H9 (cell line): ENCODE measurements at regions not wholly inside any gene's neighbourhood (a gene's known extent, or its start where the extent isn't known, plus 50 kb on each side); places are given as distances from the start of the nearest gene placed in this dataset.

Source experiments
- DNase-seq: peaks from one replicate; pipeline ENCODE4 v3.0.0-alpha.2; 2017
- H2AFZ ChIP-seq: one replicate; pipeline ENCODE4 v1.6.1; 2013; ENCODE audit warnings: mild to moderate bottlenecking, low read length, control low read depth, moderate library complexity
- H2AK5ac ChIP-seq: 2 replicates; pipeline ENCODE4 v1.6.1; 2013; ENCODE audit warnings: low read length, control low read depth, mixed read lengths; ENCODE audit not compliant: insufficient read length
- H2BK120ac ChIP-seq: one replicate; pipeline ENCODE4 v1.6.1; 2013; ENCODE audit warnings: low read depth, mild to moderate bottlenecking, low read length, control low read depth, inconsistent platforms; ENCODE audit not compliant: poor library complexity, severe bottlenecking
- H2BK12ac ChIP-seq: 2 replicates; pipeline ENCODE4 v1.6.1; 2013; ENCODE audit warnings: low read length, control low read depth, mixed read lengths, low read depth; ENCODE audit not compliant: insufficient read length
- H2BK15ac ChIP-seq: 2 replicates; pipeline ENCODE4 v1.6.1; 2013; ENCODE audit warnings: low read depth, low read length, control low read depth
- H2BK20ac ChIP-seq: one replicate; pipeline ENCODE4 v1.6.1; 2013; ENCODE audit warnings: low read depth, mild to moderate bottlenecking, low read length, control low read depth, inconsistent platforms; ENCODE audit not compliant: poor library complexity, severe bottlenecking
- H2BK5ac ChIP-seq: 2 replicates; pipeline ENCODE4 v1.6.1; 2013; ENCODE audit warnings: low read length, control low read depth, mixed read lengths; ENCODE audit not compliant: insufficient read length
- H3K14ac ChIP-seq: 2 replicates; pipeline ENCODE4 v1.6.1; 2013; ENCODE audit warnings: low read length, control low read depth; ENCODE audit not compliant: insufficient read depth
- H3K18ac ChIP-seq: 2 replicates; pipeline ENCODE4 v1.6.1; 2013; ENCODE audit warnings: low read depth, mild to moderate bottlenecking, mixed read lengths, low read length, control low read depth; ENCODE audit not compliant: insufficient read length
- H3K23ac ChIP-seq: 2 replicates; pipeline ENCODE4 v1.6.1; 2013; ENCODE audit warnings: low read length, control low read depth, mixed read lengths, low read depth; ENCODE audit not compliant: insufficient read length
- H3K23me2 ChIP-seq: 2 replicates; pipeline ENCODE4 v1.6.1; 2013; ENCODE audit warnings: low read depth, mild to moderate bottlenecking, mixed read lengths, low read length, control low read depth; ENCODE audit not compliant: insufficient read length, poor library complexity, severe bottlenecking
- H3K27ac ChIP-seq: 2 replicates; pipeline ENCODE4 v1.5.1; 2013; ENCODE audit warnings: low read length, control low read depth, mixed read lengths, low read depth; ENCODE audit not compliant: insufficient read length
- H3K27me3 ChIP-seq: 2 replicates; pipeline ENCODE4 v1.6.1; 2013; ENCODE audit warnings: low read length, control low read depth, inconsistent platforms; ENCODE audit not compliant: insufficient read depth
- H3K4ac ChIP-seq: 2 replicates; pipeline ENCODE4 v1.6.1; 2013; ENCODE audit warnings: low read depth, mild to moderate bottlenecking, control low read depth, inconsistent platforms, low read length, moderate library complexity
- H3K4me1 ChIP-seq: 2 replicates; pipeline ENCODE4 v1.6.1; 2013; ENCODE audit warnings: low read length, control low read depth, inconsistent platforms; ENCODE audit not compliant: insufficient read depth
- H3K4me2 ChIP-seq: 2 replicates; pipeline ENCODE4 v1.6.1; 2013; ENCODE audit warnings: low read length, control low read depth, mixed read lengths; ENCODE audit not compliant: insufficient read length, insufficient read depth
- H3K56ac ChIP-seq: 2 replicates; pipeline ENCODE4 v1.6.1; 2013; ENCODE audit warnings: low read depth, mild to moderate bottlenecking, mixed read lengths, low read length, control low read depth; ENCODE audit not compliant: insufficient read length
- H3K79me1 ChIP-seq: 2 replicates; pipeline ENCODE4 v1.6.1; 2013; ENCODE audit warnings: low read depth, mild to moderate bottlenecking, moderate library complexity, low read length, control low read depth, inconsistent platforms; ENCODE audit not compliant: insufficient read depth, poor library complexity, severe bottlenecking
- H3K79me2 ChIP-seq: 2 replicates; pipeline ENCODE4 v1.6.1; 2013; ENCODE audit warnings: low read length, control low read depth, inconsistent platforms; ENCODE audit not compliant: insufficient read depth
- H3K9ac ChIP-seq: 2 replicates; pipeline ENCODE4 v1.6.1; 2013; ENCODE audit warnings: low read length, control low read depth, mixed read lengths; ENCODE audit not compliant: insufficient read length; ENCODE audit errors: extremely low read depth
- H3K9me3 ChIP-seq: one replicate; pipeline ENCODE4 v1.6.1; 2013; ENCODE audit warnings: low read depth, low read length, inconsistent platforms; ENCODE audit not compliant: control insufficient read depth
- H3T11ph ChIP-seq: one replicate; pipeline ENCODE4 v1.6.1; 2013; ENCODE audit warnings: mild to moderate bottlenecking, low read length, control low read depth, inconsistent platforms
- H4K20me1 ChIP-seq: one replicate; pipeline ENCODE4 v1.6.1; 2013; ENCODE audit not compliant: control insufficient read depth, insufficient read length, insufficient read depth
- H4K5ac ChIP-seq: 2 replicates; pipeline ENCODE4 v1.6.1; 2013; ENCODE audit warnings: low read depth, mild to moderate bottlenecking, mixed read lengths, low read length, control low read depth; ENCODE audit not compliant: insufficient read length
- H4K8ac ChIP-seq: replicated peaks from 2 replicates; pipeline ENCODE4 v1.6.1; 2013; ENCODE audit warnings: low read length, control low read depth, mixed read lengths, low read depth; ENCODE audit not compliant: insufficient read length
- H4K91ac ChIP-seq: 2 replicates; pipeline ENCODE4 v1.6.1; 2013; ENCODE audit warnings: low read depth, mild to moderate bottlenecking, moderate library complexity, mixed read lengths, low read length, control low read depth; ENCODE audit not compliant: insufficient read length
- H3K27ac Mint-ChIP-seq, 3 experiments: 2 replicates in 2 of 3; 3 replicates in 1 of 3; pipeline ENCODE4 v1.8.0; 2020 to 2021; ENCODE audit warnings: mixed read lengths in 3 of 3, mild to moderate bottlenecking in 1 of 3, moderate library complexity in 1 of 3
- H3K27me3 Mint-ChIP-seq: 2 replicates; pipeline ENCODE4 v1.8.0; 2021; ENCODE audit warnings: low read depth, mild to moderate bottlenecking, moderate library complexity, mixed read lengths
- H3K36me3 Mint-ChIP-seq, 3 experiments: 2 replicates in 2 of 3; 3 replicates in 1 of 3; pipeline ENCODE4 v1.8.0; 2020 to 2021; ENCODE audit warnings: low read depth in 3 of 3, mixed read lengths in 3 of 3; ENCODE audit not compliant: insufficient read depth in 1 of 3
- H3K4me1 Mint-ChIP-seq, 2 experiments: 2 replicates each; pipeline ENCODE4 v1.8.0; 2020; ENCODE audit warnings: mixed read lengths in 2 of 2
- H3K4me3 Mint-ChIP-seq, 2 experiments: 2 replicates in 1 of 2; 3 replicates in 1 of 2; pipeline ENCODE4 v1.8.0; 2020 to 2021; ENCODE audit warnings: mild to moderate bottlenecking in 2 of 2, mixed read lengths in 2 of 2, moderate library complexity in 1 of 2
- H3K9me3 Mint-ChIP-seq, 2 experiments: 2 replicates in 1 of 2; 3 replicates in 1 of 2; pipeline ENCODE4 v1.8.0; 2020; ENCODE audit warnings: mild to moderate bottlenecking in 2 of 2, mixed read lengths in 2 of 2, moderate library complexity in 1 of 2
- WGBS: extraction: QIAGEN DNeasy Blood & Tissue Kit; methylation state at CpG from one replicate; pipeline ENCODE4 v1.1.7; 2013; ENCODE audit warnings: missing lambda C conversion rate, low lambda C conversion rate, mixed read lengths; ENCODE audit not compliant: insufficient read length; ENCODE audit errors: extremely low coverage; 5-methylcytosine and 5-hydroxymethylcytosine counted together
- TF ChIP-seq, protein P1 (sequence below): fragments of 200-600 bp; sonication (generic); conservative IDR thresholded peaks from 3 replicates; pipeline ENCODE4 v1.8.0; 2021; ENCODE audit warnings: antibody characterized with exemption, mild to moderate bottlenecking

DNA sequence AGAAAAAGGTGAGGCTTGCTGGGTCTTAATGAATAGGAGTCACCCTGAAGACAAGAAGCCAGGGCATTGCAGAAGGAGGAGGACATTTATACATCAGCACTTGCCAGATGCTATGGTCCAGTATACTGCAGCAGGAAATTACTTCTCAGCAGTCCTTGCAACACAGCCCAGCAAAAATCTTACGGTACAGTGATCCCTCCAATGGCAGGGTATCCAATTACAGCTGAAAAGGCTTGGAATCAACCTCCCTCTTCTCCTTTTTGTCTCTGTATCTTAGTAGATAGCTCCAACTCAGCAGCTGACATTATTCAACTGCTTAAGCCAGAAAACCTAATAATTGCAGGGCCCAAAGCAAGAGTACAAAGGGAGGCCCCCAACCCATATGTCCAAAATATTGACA, 128.3 kb upstream of the COBL start:
- H3K23ac ChIP-seq: no peak overlapping the region
- peaks cover 27 to 28% of the 10 kb centered on the region in 2 experiments for H3K4me1 Mint-ChIP-seq
- WGBS: no CpG with 5 or more reads among the region's 1 CpG
- H3K79me2 ChIP-seq: no peaks in the 10 kb centered on the region
- H3K27me3 ChIP-seq: no peaks in the 10 kb centered on the region
- peaks cover 15% of the 10 kb centered on the region for H3K9me3 ChIP-seq
- H3K14ac ChIP-seq: no peak overlapping the region
- no peak overlapping the region for H2BK15ac ChIP-seq
- no peak overlapping the region for H3T11ph ChIP-seq
- H3K36me3 Mint-ChIP-seq: peaks cover 11 to 27% (median 18%) of the 10 kb centered on the region in 3 experiments
- no peak overlapping the region for H2BK12ac ChIP-seq
- no peak overlapping the region for H2BK120ac ChIP-seq
- no peak for DNase-seq
- H3K9ac ChIP-seq: no peak overlapping the region
- peaks cover 24 to 27% of the 10 kb centered on the region in 2 experiments for H3K9me3 Mint-ChIP-seq
- H3K27ac Mint-ChIP-seq: no peak overlapping the region
- no peak overlapping the region for H2BK20ac ChIP-seq
- H3K4ac ChIP-seq: no peak overlapping the region
- H3K23me2 ChIP-seq: peaks cover 3% of the 10 kb centered on the region
- no peaks in the 10 kb centered on the region for H4K20me1 ChIP-seq
- H3K4me1 ChIP-seq: no peaks in the 10 kb centered on the region
- H3K27me3 Mint-ChIP-seq: no peaks in the 10 kb centered on the region; the same call in 1 of the 2 replicates
- TF ChIP-seq, protein P1, sequence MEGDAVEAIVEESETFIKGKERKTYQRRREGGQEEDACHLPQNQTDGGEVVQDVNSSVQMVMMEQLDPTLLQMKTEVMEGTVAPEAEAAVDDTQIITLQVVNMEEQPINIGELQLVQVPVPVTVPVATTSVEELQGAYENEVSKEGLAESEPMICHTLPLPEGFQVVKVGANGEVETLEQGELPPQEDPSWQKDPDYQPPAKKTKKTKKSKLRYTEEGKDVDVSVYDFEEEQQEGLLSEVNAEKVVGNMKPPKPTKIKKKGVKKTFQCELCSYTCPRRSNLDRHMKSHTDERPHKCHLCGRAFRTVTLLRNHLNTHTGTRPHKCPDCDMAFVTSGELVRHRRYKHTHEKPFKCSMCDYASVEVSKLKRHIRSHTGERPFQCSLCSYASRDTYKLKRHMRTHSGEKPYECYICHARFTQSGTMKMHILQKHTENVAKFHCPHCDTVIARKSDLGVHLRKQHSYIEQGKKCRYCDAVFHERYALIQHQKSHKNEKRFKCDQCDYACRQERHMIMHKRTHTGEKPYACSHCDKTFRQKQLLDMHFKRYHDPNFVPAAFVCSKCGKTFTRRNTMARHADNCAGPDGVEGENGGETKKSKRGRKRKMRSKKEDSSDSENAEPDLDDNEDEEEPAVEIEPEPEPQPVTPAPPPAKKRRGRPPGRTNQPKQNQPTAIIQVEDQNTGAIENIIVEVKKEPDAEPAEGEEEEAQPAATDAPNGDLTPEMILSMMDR: no peak
- H2AK5ac ChIP-seq: no peak overlapping the region
- H3K4me3 Mint-ChIP-seq: no peak overlapping the region
- H3K18ac ChIP-seq: no peak overlapping the region
- no peak overlapping the region for H3K56ac ChIP-seq
- H3K4me2 ChIP-seq: no peak overlapping the region
- no peak overlapping the region for H4K8ac ChIP-seq
- H4K91ac ChIP-seq: no peak overlapping the region
- no peak overlapping the region for H2BK5ac ChIP-seq
- no peaks in the 10 kb centered on the region for H3K79me1 ChIP-seq
- no peak overlapping the region for H2AFZ ChIP-seq
- no peak overlapping the region for H4K5ac ChIP-seq
- no peak overlapping the region for H3K27ac ChIP-seq
